Loucy (cell line): ENCODE measurements at regions not wholly inside any gene's neighbourhood (a gene's known extent, or its start where the extent isn't known, plus 50 kb on each side); places are given as distances from the start of the nearest gene placed in this dataset.

Experiments
- CTCF ChIP-seq: fragments of 200-600 bp; sonication (generic); conservative IDR thresholded peaks from 2 replicates; pipeline ENCODE4 v1.5.1; 2014; ENCODE audit warnings: mild to moderate bottlenecking, antibody characterized with exemption, low read length
- EZH2phosphoT487 ChIP-seq: fragments of 200-600 bp; IDR thresholded peaks from 2 replicates; pipeline ENCODE4 v1.6.1; 2018; ENCODE audit warnings: antibody characterized with exemption, mild to moderate bottlenecking, moderate library complexity, borderline replicate concordance

- TF ChIP-seq CTCF, result no peak
- no peak for TF ChIP-seq EZH2phosphoT487
Measured at GRCh38 chr11:106326087-106326486, 248.6 kb downstream of the AASDHPPT start.
